ENCODE measurements at regions not wholly inside any gene's neighbourhood (a gene's known extent, or its start where the extent isn't known, plus 50 kb on each side); places are given as distances from the start of the nearest gene placed in this dataset.

DNA sequence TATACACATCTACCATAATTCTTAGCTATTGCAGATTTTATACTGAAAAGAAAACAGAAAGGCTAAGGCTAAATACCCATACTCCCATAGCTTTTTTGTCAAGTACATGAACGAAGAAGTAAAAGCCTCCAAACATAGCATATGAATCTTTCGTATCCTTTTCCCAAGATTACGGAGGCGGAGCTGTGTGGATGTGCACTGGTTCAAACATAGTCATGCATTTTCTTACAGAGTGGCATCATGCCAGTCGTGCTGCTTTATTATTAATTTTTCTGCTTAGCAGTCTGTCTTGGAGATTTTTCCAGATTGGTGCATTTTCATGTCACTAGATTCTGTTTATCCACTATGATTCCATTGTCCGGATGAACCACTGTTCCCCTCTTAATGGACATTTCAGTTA is 118.7 kb upstream of the RUNX3 start:
- Histone ChIP-seq H3K79me2 (ENCODE audit: insufficient read depth, low read length) (no peaks in the 10 kb centered on the region), H3K4me1 (ENCODE audit: insufficient read depth, low read length) (no peaks in the 10 kb centered on the region), H3K27me3 (ENCODE audit: control insufficient read depth in 1 of 2, insufficient read depth in 2 of 2, low read length in 2 of 2) (peaks cover 6 to 38% of the 10 kb centered on the region in 2 experiments; a peak in 3 of 5 replicates), H3K4me2 (ENCODE audit: low read depth, low read length) (no peak overlapping the region), H3K9ac (ENCODE audit: insufficient read depth, low read depth, low read length) (no peak overlapping the region), H3K36me3 (replicated peaks in 1 of 2; ENCODE audit: control insufficient read depth in 1 of 2, insufficient read depth in 2 of 2, low read length in 2 of 2) (no peaks in the 10 kb centered on the region), H3K27ac (ENCODE audit: extremely low read length, insufficient read depth, low read length) (no peak overlapping the region), H2AFZ (ENCODE audit: low read length) (no peak overlapping the region), H4K20me1 (ENCODE audit: insufficient read depth, low read length) (no peaks in the 10 kb centered on the region), H3K9me3 (ENCODE audit: low read length) (no peaks in the 10 kb centered on the region), H3K4me3 (replicated peaks in 1 of 3; ENCODE audit: insufficient read depth in 1 of 3, low read depth in 2 of 3, low read length in 3 of 3) (no peak overlapping the region)
- in situ Hi-C loops (cut with HindIII; ENCODE audit: extremely low pct_ligation_motif_present, low pct_unique_long_range_greater_than_20kb) (no loop called here), intact Hi-C loops (cut with micrococcal nuclease; ENCODE audit: unreplicated experiment) (no loop called here)
- FAIRE-seq (no peak), DNase-seq (ENCODE audit: low spot score) (no peak), ATAC-seq (no peak)
- CTCF ChIA-PET (ENCODE audit: low intra/inter-chr PET ratio, low total read pairs): no interaction called here
- no TSS peak for BruUV-seq (replicated peaks)
- POLR2A ChIA-PET: no interaction called here
- WGBS (ENCODE audit: low lambda C conversion rate): 29% methylated on average over 6 of the region's 6 CpGs
- TF ChIP-seq, protein P1, sequence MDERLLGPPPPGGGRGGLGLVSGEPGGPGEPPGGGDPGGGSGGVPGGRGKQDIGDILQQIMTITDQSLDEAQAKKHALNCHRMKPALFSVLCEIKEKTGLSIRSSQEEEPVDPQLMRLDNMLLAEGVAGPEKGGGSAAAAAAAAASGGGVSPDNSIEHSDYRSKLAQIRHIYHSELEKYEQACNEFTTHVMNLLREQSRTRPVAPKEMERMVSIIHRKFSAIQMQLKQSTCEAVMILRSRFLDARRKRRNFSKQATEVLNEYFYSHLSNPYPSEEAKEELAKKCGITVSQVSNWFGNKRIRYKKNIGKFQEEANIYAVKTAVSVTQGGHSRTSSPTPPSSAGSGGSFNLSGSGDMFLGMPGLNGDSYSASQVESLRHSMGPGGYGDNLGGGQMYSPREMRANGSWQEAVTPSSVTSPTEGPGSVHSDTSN (CRISPR knock-in tag; IDR thresholded peaks at IDR 0.05): no peak
- no peak for TF ChIP-seq ZC3H13 (CRISPR knock-in tag; IDR thresholded peaks at IDR 0.05)
- no peak for TF ChIP-seq SIX1 (CRISPR knock-in tag; IDR thresholded peaks at IDR 0.05; ENCODE audit: borderline replicate concordance)
- TF ChIP-seq ZZZ3 (CRISPR knock-in tag; IDR thresholded peaks at IDR 0.05; ENCODE audit: borderline replicate concordance): no peak
- TF ChIP-seq, protein P2, sequence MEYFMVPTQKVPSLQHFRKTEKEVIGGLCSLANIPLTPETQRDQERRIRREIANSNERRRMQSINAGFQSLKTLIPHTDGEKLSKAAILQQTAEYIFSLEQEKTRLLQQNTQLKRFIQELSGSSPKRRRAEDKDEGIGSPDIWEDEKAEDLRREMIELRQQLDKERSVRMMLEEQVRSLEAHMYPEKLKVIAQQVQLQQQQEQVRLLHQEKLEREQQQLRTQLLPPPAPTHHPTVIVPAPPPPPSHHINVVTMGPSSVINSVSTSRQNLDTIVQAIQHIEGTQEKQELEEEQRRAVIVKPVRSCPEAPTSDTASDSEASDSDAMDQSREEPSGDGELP (IDR thresholded peaks at IDR 0.05; ENCODE audit: borderline replicate concordance, low read depth): no peak
- TF ChIP-seq RORA (CRISPR knock-in tag; IDR thresholded peaks at IDR 0.05): no peak
- no peak for TF ChIP-seq HOXA7 (CRISPR knock-in tag; IDR thresholded peaks at IDR 0.05)
- TF ChIP-seq MYNN (CRISPR knock-in tag; IDR thresholded peaks at IDR 0.05; ENCODE audit: low read depth): no peak
- TF ChIP-seq ZNF614 (CRISPR knock-in tag; IDR thresholded peaks at IDR 0.05; ENCODE audit: borderline replicate concordance): no peak
- TF ChIP-seq CBX1 (IDR thresholded peaks at IDR 0.05; ENCODE audit: low read depth): no peak
- TF ChIP-seq ZNF556 (CRISPR knock-in tag; IDR thresholded peaks at IDR 0.05; ENCODE audit: borderline replicate concordance): no peak
- no peak for TF ChIP-seq ZNF7 (CRISPR knock-in tag; IDR thresholded peaks at IDR 0.05)
- TF ChIP-seq HDAC1 (CRISPR knock-in tag; IDR thresholded peaks at IDR 0.05): no peak
- no peak for TF ChIP-seq ZNF501 (CRISPR knock-in tag; IDR thresholded peaks at IDR 0.05)
- TF ChIP-seq, protein P3, sequence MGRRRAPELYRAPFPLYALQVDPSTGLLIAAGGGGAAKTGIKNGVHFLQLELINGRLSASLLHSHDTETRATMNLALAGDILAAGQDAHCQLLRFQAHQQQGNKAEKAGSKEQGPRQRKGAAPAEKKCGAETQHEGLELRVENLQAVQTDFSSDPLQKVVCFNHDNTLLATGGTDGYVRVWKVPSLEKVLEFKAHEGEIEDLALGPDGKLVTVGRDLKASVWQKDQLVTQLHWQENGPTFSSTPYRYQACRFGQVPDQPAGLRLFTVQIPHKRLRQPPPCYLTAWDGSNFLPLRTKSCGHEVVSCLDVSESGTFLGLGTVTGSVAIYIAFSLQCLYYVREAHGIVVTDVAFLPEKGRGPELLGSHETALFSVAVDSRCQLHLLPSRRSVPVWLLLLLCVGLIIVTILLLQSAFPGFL (CRISPR knock-in tag; IDR thresholded peaks at IDR 0.05): no peak
- TF ChIP-seq ATF7 (IDR thresholded peaks at IDR 0.05): no peak
- no peak for TF ChIP-seq ATF7 (CRISPR knock-in tag; IDR thresholded peaks at IDR 0.05)
- TF ChIP-seq, protein P4, sequence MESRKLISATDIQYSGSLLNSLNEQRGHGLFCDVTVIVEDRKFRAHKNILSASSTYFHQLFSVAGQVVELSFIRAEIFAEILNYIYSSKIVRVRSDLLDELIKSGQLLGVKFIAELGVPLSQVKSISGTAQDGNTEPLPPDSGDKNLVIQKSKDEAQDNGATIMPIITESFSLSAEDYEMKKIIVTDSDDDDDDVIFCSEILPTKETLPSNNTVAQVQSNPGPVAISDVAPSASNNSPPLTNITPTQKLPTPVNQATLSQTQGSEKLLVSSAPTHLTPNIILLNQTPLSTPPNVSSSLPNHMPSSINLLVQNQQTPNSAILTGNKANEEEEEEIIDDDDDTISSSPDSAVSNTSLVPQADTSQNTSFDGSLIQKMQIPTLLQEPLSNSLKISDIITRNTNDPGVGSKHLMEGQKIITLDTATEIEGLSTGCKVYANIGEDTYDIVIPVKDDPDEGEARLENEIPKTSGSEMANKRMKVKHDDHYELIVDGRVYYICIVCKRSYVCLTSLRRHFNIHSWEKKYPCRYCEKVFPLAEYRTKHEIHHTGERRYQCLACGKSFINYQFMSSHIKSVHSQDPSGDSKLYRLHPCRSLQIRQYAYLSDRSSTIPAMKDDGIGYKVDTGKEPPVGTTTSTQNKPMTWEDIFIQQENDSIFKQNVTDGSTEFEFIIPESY (CRISPR knock-in tag; IDR thresholded peaks at IDR 0.05): no peak

Data from HepG2 (cell line).